Tibial artery (tissue), 4 donors: ENCODE measurements at regions not wholly inside any gene's neighbourhood (a gene's known extent, or its start where the extent isn't known, plus 50 kb on each side); places are given as distances from the start of the nearest gene placed in this dataset.

Experiments
- DNase-seq, 2 donors: peaks; one replicate each; pipeline ENCODE4 v3.0.0-alpha.2; 2019
- H3K27ac ChIP-seq, 2 donors: fragments of 200-600 bp; sonication (generic) in 1 of 2; 1 replicate in 1 of 2; 2 replicates in 1 of 2; pipeline ENCODE4 v1.5.1; 2018 to 2019; ENCODE audit warnings: mild to moderate bottlenecking in 1 of 2
- H3K27me3 ChIP-seq, 2 donors: fragments of 200-600 bp; sonication (generic) in 1 of 2; one replicate each; pipeline versions ENCODE4 v1.5.1 to v1.6.0; 2016 to 2019
- H3K36me3 ChIP-seq, 3 donors: fragments of 200-600 bp; sonication (generic) in 2 of 3; one replicate each; pipeline ENCODE4 v1.5.1; 2016 to 2019; ENCODE audit warnings: mild to moderate bottlenecking in 2 of 3
- H3K4me1 ChIP-seq, 4 donors: fragments of 200-600 bp; sonication (generic) in 2 of 4; 1 replicate in 3 of 4; 2 replicates in 1 of 4; pipeline ENCODE4 v1.5.1; 2016 to 2019
- H3K4me3 ChIP-seq, 2 donors: fragments of 200-600 bp; sonication (generic) in 1 of 2; 1 replicate in 1 of 2; 2 replicates in 1 of 2; pipeline ENCODE4 v1.5.1; 2018 to 2019; ENCODE audit warnings: mild to moderate bottlenecking in 2 of 2
- H3K9me3 ChIP-seq, 3 donors: fragments of 200-600 bp; sonication (generic) in 1 of 3; one replicate each; pipeline ENCODE4 v1.5.1; 2016 to 2019
- intact Hi-C: fragments of 100-400 bp; cut with DNase I; formaldehyde crosslinking; loops from one replicate; pipeline ENCODE4 v1.15.0; 2023; ENCODE audit warnings: low total_unique reads
- TF ChIP-seq, protein P1 (sequence below), 2 experiments: fragments of 200-600 bp in 1 of 2; fragments of 450-650 bp in 1 of 2; IDR thresholded peaks; one replicate each; pipeline ENCODE4 v1.5.1; 2017 to 2019; ENCODE audit warnings: antibody characterized with exemption in 2 of 2, mild to moderate bottlenecking in 1 of 2, moderate library complexity in 1 of 2

GRCh38 chr16:73151941-73152340, 104.0 kb upstream of the ZFHX3 start:
- Histone ChIP-seq H3K27ac (no peak overlapping the region), H3K4me1 (peaks cover 0 to 12% (median 0%) of the 10 kb centered on the region in 4 donors), H3K27me3 (no peaks in the 10 kb centered on the region), H3K4me3 (no peak overlapping the region), H3K36me3 (no peaks in the 10 kb centered on the region), H3K9me3 (no peaks in the 10 kb centered on the region)
- no peak for DNase-seq
- TF ChIP-seq, protein P1, sequence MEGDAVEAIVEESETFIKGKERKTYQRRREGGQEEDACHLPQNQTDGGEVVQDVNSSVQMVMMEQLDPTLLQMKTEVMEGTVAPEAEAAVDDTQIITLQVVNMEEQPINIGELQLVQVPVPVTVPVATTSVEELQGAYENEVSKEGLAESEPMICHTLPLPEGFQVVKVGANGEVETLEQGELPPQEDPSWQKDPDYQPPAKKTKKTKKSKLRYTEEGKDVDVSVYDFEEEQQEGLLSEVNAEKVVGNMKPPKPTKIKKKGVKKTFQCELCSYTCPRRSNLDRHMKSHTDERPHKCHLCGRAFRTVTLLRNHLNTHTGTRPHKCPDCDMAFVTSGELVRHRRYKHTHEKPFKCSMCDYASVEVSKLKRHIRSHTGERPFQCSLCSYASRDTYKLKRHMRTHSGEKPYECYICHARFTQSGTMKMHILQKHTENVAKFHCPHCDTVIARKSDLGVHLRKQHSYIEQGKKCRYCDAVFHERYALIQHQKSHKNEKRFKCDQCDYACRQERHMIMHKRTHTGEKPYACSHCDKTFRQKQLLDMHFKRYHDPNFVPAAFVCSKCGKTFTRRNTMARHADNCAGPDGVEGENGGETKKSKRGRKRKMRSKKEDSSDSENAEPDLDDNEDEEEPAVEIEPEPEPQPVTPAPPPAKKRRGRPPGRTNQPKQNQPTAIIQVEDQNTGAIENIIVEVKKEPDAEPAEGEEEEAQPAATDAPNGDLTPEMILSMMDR (IDR thresholded peaks at IDR 0.05) = no peak
- intact Hi-C loops = no loop called here

- no peak for DNase-seq
- Histone ChIP-seq H3K27me3 (no peaks in the 10 kb centered on the region), H3K9me3 (no peaks in the 10 kb centered on the region), H3K4me1 (peaks cover 0 to 12% (median 0%) of the 10 kb centered on the region in 4 donors), H3K36me3 (no peaks in the 10 kb centered on the region), H3K27ac (no peak overlapping the region), H3K4me3 (no peak overlapping the region)
- intact Hi-C loops = no loop called here
- TF ChIP-seq, protein P1 (IDR thresholded peaks at IDR 0.05) = no peak
These were observed 103.3 kb upstream of the ZFHX3 start for GRCh38 chr16:73151225-73151624.

GRCh38 chr16:73150786-73151185, 102.9 kb upstream of the ZFHX3 start:
- TF ChIP-seq, protein P1 (IDR thresholded peaks at IDR 0.05) = no peak
- Histone ChIP-seq H3K36me3 (no peaks in the 10 kb centered on the region), H3K4me1 (peaks cover 0 to 12% (median 0%) of the 10 kb centered on the region in 4 donors), H3K27me3 (no peaks in the 10 kb centered on the region), H3K27ac (no peak overlapping the region), H3K9me3 (no peaks in the 10 kb centered on the region), H3K4me3 (no peak overlapping the region)
- intact Hi-C loops = no loop called here
- DNase-seq = no peak

DNA sequence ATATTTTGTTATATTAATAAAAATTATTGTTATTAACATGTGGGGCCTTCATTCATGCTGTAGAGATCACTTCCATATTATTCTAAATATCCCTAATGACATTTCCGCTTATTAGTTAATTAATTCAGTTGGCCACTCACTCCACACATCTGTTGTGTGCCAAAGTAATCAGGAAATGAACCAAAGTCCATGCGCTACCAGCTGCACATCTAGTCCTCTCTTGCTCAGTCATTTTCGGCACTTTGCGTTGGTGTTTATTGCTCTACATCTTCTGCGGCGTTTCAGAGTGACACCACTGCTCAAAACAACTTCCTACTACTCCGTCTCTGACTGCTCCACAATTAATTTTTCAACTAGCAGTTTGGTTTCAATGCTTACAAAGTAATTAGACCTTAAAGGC, 101.4 kb upstream of the ZFHX3 start:
- no peak for DNase-seq
- intact Hi-C loops = no loop called here
- H3K27ac ChIP-seq = no peak overlapping the region

GRCh38 chr16:73147958-73148357, 100.0 kb upstream of the ZFHX3 start:
- Histone ChIP-seq H3K36me3 (no peaks in the 10 kb centered on the region), H3K9me3 (no peaks in the 10 kb centered on the region), H3K4me1 (peaks cover 0 to 11% (median 0%) of the 10 kb centered on the region in 4 donors), H3K27me3 (no peaks in the 10 kb centered on the region), H3K27ac (no peak overlapping the region), H3K4me3 (no peak overlapping the region)
- intact Hi-C loops = no loop called here
- DNase-seq = no peak
- TF ChIP-seq, protein P1 (IDR thresholded peaks at IDR 0.05) = no peak

More for the DNA sequence above, 101.4 kb upstream of the ZFHX3 start:
- H3K9me3 ChIP-seq = no peaks in the 10 kb centered on the region
- TF ChIP-seq, protein P1 (IDR thresholded peaks at IDR 0.05) = no peak
- no peak overlapping the region for H3K4me3 ChIP-seq
- H3K27me3 ChIP-seq = no peaks in the 10 kb centered on the region
- H3K36me3 ChIP-seq = no peaks in the 10 kb centered on the region
- peaks cover 0 to 6% (median 0%) of the 10 kb centered on the region in 4 donors for H3K4me1 ChIP-seq
